ENCODE measurements at regions not wholly inside any gene's neighbourhood (a gene's known extent, or its start where the extent isn't known, plus 50 kb on each side); places are given as distances from the start of the nearest gene placed in this dataset.

DNA sequence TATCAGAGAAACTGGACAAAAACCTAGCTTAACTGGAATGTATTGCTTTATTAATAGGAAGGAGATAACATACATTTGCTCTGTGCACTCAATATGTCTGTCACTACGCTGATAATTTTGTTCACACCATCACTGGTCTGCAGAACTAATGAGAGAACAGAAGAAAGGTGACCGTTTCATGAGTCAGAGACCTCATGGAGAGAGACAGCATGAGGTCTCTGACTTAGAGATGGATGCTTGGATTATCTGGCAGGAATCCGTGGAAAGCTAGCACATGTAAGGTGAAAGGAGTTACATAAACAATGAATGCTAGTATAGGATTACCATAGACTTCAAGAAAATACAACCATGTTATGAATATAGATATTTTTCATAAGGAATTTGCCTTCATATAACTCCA lies 947.3 kb downstream of the IPMK start:
- TF ChIP-seq, protein P1, sequence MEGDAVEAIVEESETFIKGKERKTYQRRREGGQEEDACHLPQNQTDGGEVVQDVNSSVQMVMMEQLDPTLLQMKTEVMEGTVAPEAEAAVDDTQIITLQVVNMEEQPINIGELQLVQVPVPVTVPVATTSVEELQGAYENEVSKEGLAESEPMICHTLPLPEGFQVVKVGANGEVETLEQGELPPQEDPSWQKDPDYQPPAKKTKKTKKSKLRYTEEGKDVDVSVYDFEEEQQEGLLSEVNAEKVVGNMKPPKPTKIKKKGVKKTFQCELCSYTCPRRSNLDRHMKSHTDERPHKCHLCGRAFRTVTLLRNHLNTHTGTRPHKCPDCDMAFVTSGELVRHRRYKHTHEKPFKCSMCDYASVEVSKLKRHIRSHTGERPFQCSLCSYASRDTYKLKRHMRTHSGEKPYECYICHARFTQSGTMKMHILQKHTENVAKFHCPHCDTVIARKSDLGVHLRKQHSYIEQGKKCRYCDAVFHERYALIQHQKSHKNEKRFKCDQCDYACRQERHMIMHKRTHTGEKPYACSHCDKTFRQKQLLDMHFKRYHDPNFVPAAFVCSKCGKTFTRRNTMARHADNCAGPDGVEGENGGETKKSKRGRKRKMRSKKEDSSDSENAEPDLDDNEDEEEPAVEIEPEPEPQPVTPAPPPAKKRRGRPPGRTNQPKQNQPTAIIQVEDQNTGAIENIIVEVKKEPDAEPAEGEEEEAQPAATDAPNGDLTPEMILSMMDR (IDR thresholded peaks at IDR 0.05; ENCODE audit: insufficient read depth in 1 of 2, low read depth in 1 of 2, low read length in 1 of 2, severe bottlenecking in 1 of 2, unreplicated experiment in 1 of 2): no peak
- no peak overlapping the region for H3K27ac Mint-ChIP-seq (ENCODE audit: unreplicated experiment)
- H3K4me3 Mint-ChIP-seq (ENCODE audit: unreplicated experiment): no peak overlapping the region
- POLR2A ChIA-PET: no interaction called here
- Histone ChIP-seq H3K9me3 (no peaks in the 10 kb centered on the region), H3K27me3 (replicated peaks; ENCODE audit: control insufficient read depth, insufficient read depth, low read length) (no peaks in the 10 kb centered on the region), H3K4me1 (no peaks in the 10 kb centered on the region), H3K4me3 (ENCODE audit: low read depth, low read length) (no peak overlapping the region), H3K36me3 (ENCODE audit: control insufficient read depth, insufficient read depth, low read length) (no peaks in the 10 kb centered on the region)
- BruUV-seq (replicated peaks): no TSS peak
- intact Hi-C loops (cut with micrococcal nuclease; ENCODE audit: unreplicated experiment): no loop called here
- CTCF ChIA-PET: no interaction called here
- H3K36me3 Mint-ChIP-seq (ENCODE audit: insufficient read depth, unreplicated experiment): no peaks in the 10 kb centered on the region
- no peaks in the 10 kb centered on the region for H3K4me1 Mint-ChIP-seq (ENCODE audit: low read depth, unreplicated experiment)
- DNase-seq: no peak
- no peaks in the 10 kb centered on the region for H3K9me3 Mint-ChIP-seq (ENCODE audit: unreplicated experiment)
- no peaks in the 10 kb centered on the region for H3K27me3 Mint-ChIP-seq (ENCODE audit: insufficient read depth, unreplicated experiment)

DNA sequence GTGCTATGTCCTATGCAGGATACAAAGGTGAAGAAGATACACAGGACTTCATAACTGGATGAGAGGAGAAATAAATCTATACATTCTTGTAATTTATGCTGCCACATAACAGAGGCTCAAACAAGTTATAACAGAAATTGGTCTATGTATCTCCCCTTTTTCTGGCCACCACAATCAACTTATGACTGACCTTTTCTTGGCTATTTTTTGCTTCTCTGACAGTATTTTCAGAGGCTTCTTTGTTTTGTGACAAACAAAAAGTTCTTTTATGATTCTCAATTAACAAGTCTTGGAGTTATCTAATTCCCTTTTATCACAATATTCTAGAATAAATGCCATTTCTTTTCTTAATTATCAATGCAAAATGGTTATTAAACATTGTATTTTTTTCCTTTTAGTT lies 953.0 kb upstream of the ZWINT start:
- no TSS peak for BruUV-seq (replicated peaks)
- ChIA-PET CTCF (no interaction called here), POLR2A (no interaction called here)
- Mint-ChIP-seq H3K27me3 (ENCODE audit: insufficient read depth, unreplicated experiment) (no peaks in the 10 kb centered on the region), H3K4me3 (ENCODE audit: unreplicated experiment) (no peak overlapping the region), H3K9me3 (ENCODE audit: unreplicated experiment) (no peaks in the 10 kb centered on the region), H3K36me3 (ENCODE audit: insufficient read depth, unreplicated experiment) (no peaks in the 10 kb centered on the region), H3K4me1 (ENCODE audit: low read depth, unreplicated experiment) (no peaks in the 10 kb centered on the region), H3K27ac (ENCODE audit: unreplicated experiment) (no peak overlapping the region)
- no peak for DNase-seq
- TF ChIP-seq, protein P1 (IDR thresholded peaks at IDR 0.05; ENCODE audit: insufficient read depth in 1 of 2, low read depth in 1 of 2, low read length in 1 of 2, severe bottlenecking in 1 of 2, unreplicated experiment in 1 of 2): no peak
- no peaks in the 10 kb centered on the region for H3K36me3 ChIP-seq (ENCODE audit: control insufficient read depth, insufficient read depth, low read length)
- intact Hi-C loops (cut with micrococcal nuclease; ENCODE audit: unreplicated experiment): no loop called here
- no peaks in the 10 kb centered on the region for H3K4me1 ChIP-seq
- no peaks in the 10 kb centered on the region for H3K27me3 ChIP-seq (replicated peaks; ENCODE audit: control insufficient read depth, insufficient read depth, low read length)
- no peaks in the 10 kb centered on the region for H3K9me3 ChIP-seq
- H3K4me3 ChIP-seq (ENCODE audit: low read depth, low read length): no peak overlapping the region

DNA sequence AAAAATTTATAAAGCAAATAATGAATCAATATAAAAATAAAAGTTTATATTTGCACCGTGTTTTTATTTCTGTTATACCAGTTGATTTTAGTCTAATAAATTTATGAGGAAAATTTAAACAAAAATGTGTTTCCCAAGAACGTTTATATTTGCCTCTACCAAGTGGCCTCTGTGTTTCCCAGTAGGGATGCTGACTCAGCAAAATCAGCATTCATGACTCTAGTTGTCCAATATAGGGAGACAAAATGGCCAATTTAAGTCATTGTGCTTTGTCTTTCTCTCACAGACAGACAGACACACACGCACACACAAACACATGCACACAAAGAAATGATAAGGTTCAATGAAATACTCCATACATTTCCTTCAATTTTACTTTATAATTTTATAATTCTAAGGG lies 942.5 kb upstream of the ZWINT start:
- Histone ChIP-seq H3K4me3 (ENCODE audit: low read depth, low read length) (no peak overlapping the region), H3K27me3 (replicated peaks; ENCODE audit: control insufficient read depth, insufficient read depth, low read length) (no peaks in the 10 kb centered on the region), H3K36me3 (ENCODE audit: control insufficient read depth, insufficient read depth, low read length) (no peaks in the 10 kb centered on the region), H3K4me1 (no peaks in the 10 kb centered on the region), H3K9me3 (no peaks in the 10 kb centered on the region)
- H3K27ac Mint-ChIP-seq (ENCODE audit: unreplicated experiment): no peak overlapping the region
- H3K27me3 Mint-ChIP-seq (ENCODE audit: insufficient read depth, unreplicated experiment): no peaks in the 10 kb centered on the region
- POLR2A ChIA-PET: no interaction called here
- H3K36me3 Mint-ChIP-seq (ENCODE audit: insufficient read depth, unreplicated experiment): no peaks in the 10 kb centered on the region
- CTCF ChIA-PET: no interaction called here
- no peak for DNase-seq
- no peaks in the 10 kb centered on the region for H3K4me1 Mint-ChIP-seq (ENCODE audit: low read depth, unreplicated experiment)
- intact Hi-C loops (cut with micrococcal nuclease; ENCODE audit: unreplicated experiment): no loop called here
- no TSS peak for BruUV-seq (replicated peaks)
- TF ChIP-seq, protein P1 (IDR thresholded peaks at IDR 0.05; ENCODE audit: insufficient read depth in 1 of 2, low read depth in 1 of 2, low read length in 1 of 2, severe bottlenecking in 1 of 2, unreplicated experiment in 1 of 2): no peak
- H3K4me3 Mint-ChIP-seq (ENCODE audit: unreplicated experiment): no peak overlapping the region
- no peaks in the 10 kb centered on the region for H3K9me3 Mint-ChIP-seq (ENCODE audit: unreplicated experiment)

Data from Caco-2 (cell line).